ENCODE measurements at regions not wholly inside any gene's neighbourhood (a gene's known extent, or its start where the extent isn't known, plus 50 kb on each side); places are given as distances from the start of the nearest gene placed in this dataset.

DNA sequence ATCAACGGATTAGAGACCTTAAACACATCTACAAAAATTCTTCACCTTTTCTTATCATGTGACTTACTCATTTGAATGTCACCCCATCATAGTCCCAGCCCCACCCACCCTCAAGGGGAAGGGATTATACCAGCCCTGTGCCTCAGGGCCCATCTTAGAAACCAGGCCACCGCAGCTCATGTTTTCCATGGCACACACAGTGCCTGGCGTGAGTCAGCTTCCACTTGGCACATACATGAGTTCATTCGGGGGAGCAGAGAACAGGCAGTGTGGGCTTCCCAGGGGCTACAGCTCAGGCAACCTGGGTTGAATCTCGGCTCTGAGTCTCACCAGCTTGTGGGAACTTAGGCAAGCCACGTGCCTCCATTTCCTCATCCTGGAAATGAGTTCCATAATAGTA is 310.6 kb downstream of the NPHP4 start:
- no peak for TF ChIP-seq YY1 (IDR thresholded peaks at IDR 0.05; ENCODE audit: low read depth)

DNA sequence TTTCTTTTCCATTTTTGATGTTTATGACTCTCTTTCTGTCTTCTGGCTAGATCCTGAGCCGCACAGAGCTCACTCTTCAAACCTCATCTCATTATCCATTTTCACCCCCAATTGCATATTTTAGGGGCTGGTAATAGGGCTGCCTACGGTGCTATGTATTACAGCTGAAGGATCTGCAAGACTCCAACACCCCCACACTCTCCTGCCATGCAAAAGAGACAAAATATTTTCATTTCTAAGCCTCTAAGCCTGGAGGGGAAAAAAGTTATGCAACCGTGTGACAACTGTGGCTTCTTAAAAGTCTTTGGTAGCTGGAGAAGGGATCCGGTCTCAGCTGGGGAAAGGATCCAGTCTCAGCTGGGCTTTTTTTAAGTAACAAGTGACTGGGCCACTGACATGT is 311.6 kb downstream of the NPHP4 start:
- TF ChIP-seq REST (IDR thresholded peaks at IDR 0.05; ENCODE audit: low read depth): no peak
- no peak for TF ChIP-seq USF1 (IDR thresholded peaks at IDR 0.05)
- TF ChIP-seq NFIC (IDR thresholded peaks at IDR 0.05): no peak
- no peak for TF ChIP-seq TAF1 (IDR thresholded peaks at IDR 0.05; ENCODE audit: low read depth)
- TF ChIP-seq TCF12 (IDR thresholded peaks at IDR 0.05; ENCODE audit: low read depth): no peak
- TF ChIP-seq CEBPB (IDR thresholded peaks at IDR 0.05): no peak
- TF ChIP-seq FOXM1 (IDR thresholded peaks at IDR 0.05; ENCODE audit: borderline replicate concordance, low read depth): no peak
- no peak for TF ChIP-seq YY1 (IDR thresholded peaks at IDR 0.05; ENCODE audit: low read depth)
- TF ChIP-seq CREB1 (IDR thresholded peaks at IDR 0.05; ENCODE audit: low read depth): no peak
- TF ChIP-seq EP300 (IDR thresholded peaks at IDR 0.05; ENCODE audit: borderline replicate concordance): no peak
- no peak for TF ChIP-seq EGR1 (IDR thresholded peaks at IDR 0.05)
- TF ChIP-seq TEAD4 (IDR thresholded peaks at IDR 0.05): no peak
- TF ChIP-seq RAD21 (IDR thresholded peaks at IDR 0.05; ENCODE audit: low read depth): no peak

DNA sequence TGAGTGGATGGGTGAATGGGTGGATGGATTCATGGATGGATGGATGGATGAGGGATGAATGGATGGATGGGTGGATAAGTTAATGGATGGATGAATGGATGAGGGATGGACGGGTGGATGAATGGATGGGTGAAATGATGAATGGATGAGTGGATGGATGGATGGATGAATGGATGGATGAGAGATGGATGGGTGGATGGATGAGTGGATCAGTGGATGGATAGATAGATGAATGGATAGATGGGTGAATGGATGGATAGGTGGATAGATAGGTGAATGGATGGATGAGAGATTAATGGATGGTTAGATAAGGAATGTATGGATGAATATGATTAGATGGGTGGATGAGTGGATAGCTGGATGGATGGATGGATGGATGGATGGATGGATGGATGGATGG is 313.5 kb downstream of the NPHP4 start:
- TF ChIP-seq REST (IDR thresholded peaks at IDR 0.05; ENCODE audit: low read depth): no peak
- TF ChIP-seq, protein P1, sequence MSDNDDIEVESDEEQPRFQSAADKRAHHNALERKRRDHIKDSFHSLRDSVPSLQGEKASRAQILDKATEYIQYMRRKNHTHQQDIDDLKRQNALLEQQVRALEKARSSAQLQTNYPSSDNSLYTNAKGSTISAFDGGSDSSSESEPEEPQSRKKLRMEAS (IDR thresholded peaks at IDR 0.05): no peak
- no peak for TF ChIP-seq FOXM1 (IDR thresholded peaks at IDR 0.05; ENCODE audit: borderline replicate concordance, low read depth)
- no peak for TF ChIP-seq USF1 (IDR thresholded peaks at IDR 0.05)
- TF ChIP-seq EP300 (IDR thresholded peaks at IDR 0.05; ENCODE audit: borderline replicate concordance): no peak
- TF ChIP-seq EGR1 (IDR thresholded peaks at IDR 0.05): no peak

- TF ChIP-seq CREB1 (IDR thresholded peaks at IDR 0.05; ENCODE audit: low read depth): no peak
- TF ChIP-seq EP300 (IDR thresholded peaks at IDR 0.05; ENCODE audit: borderline replicate concordance): no peak
- TF ChIP-seq TEAD4 (IDR thresholded peaks at IDR 0.05): no peak
- no peak for TF ChIP-seq RAD21 (IDR thresholded peaks at IDR 0.05; ENCODE audit: low read depth)
- TF ChIP-seq REST (IDR thresholded peaks at IDR 0.05; ENCODE audit: low read depth): no peak
- TF ChIP-seq USF1 (IDR thresholded peaks at IDR 0.05): no peak
- TF ChIP-seq EGR1 (IDR thresholded peaks at IDR 0.05): no peak
- no peak for TF ChIP-seq YY1 (IDR thresholded peaks at IDR 0.05; ENCODE audit: low read depth)
- TF ChIP-seq TAF1 (IDR thresholded peaks at IDR 0.05; ENCODE audit: low read depth): no peak
- no peak for TF ChIP-seq ZBTB7A (IDR thresholded peaks at IDR 0.05; ENCODE audit: low read depth)
- TF ChIP-seq FOXM1 (IDR thresholded peaks at IDR 0.05; ENCODE audit: borderline replicate concordance, low read depth): no peak
- TF ChIP-seq, protein P1 (IDR thresholded peaks at IDR 0.05): no peak
- no peak for TF ChIP-seq TCF12 (IDR thresholded peaks at IDR 0.05; ENCODE audit: low read depth)
- TF ChIP-seq CEBPB (IDR thresholded peaks at IDR 0.05): no peak
Measured at GRCh38 chr1:5670590-5671350, 321.5 kb downstream of the NPHP4 start.

Measured in Ishikawa (cell line).